SK-N-MC (cell line): ENCODE measurements at regions not wholly inside any gene's neighbourhood (a gene's known extent, or its start where the extent isn't known, plus 50 kb on each side); places are given as distances from the start of the nearest gene placed in this dataset.

ENCODE experiments used
- EZH2 ChIP-seq: fragments of 200-600 bp; sonication (generic); IDR thresholded peaks from one replicate; pipeline ENCODE4 v1.6.1; 2017; ENCODE audit warnings: antibody characterized with exemption
- FOXP2 ChIP-seq: optimal IDR thresholded peaks from 2 replicates; pipeline ENCODE3; 2011; ENCODE audit warnings: mild to moderate bottlenecking, moderate library complexity; ENCODE audit not compliant: insufficient read depth; ENCODE audit errors: extremely low read length, control extremely low read depth

DNA sequence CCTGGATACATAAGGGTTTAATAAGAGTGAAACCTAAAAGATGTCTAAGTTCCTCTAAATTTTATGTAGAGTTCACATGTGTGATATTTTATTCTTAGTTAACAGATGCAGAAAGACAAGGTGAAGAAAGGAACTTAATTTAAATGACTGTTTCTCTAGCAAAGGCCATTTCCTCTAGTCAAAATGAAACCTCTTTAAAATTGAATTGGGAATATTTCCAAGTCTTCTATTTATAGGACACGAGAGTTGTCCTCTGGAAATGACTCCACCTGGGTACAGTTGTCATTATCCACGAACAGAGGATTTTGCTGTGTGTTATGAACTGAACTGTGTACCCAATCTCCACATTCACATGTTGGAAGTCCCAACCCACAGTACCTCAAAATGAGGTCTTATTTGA lies 64.5 kb upstream of the KCNK1 start:
- TF ChIP-seq EZH2 = no peak
- no peak for TF ChIP-seq FOXP2
